ENCODE measurements at regions not wholly inside any gene's neighbourhood (a gene's known extent, or its start where the extent isn't known, plus 50 kb on each side); places are given as distances from the start of the nearest gene placed in this dataset.

- TF ChIP-seq CTCF (IDR thresholded peaks at IDR 0.05) (no peak), POLR2A (IDR thresholded peaks at IDR 0.05) (no peak)
Measured at GRCh38 chr11:80146232-80146631, 705.4 kb upstream of the TENM4 start.
